Liver (tissue), 3 donors: ENCODE measurements at regions not wholly inside any gene's neighbourhood (a gene's known extent, or its start where the extent isn't known, plus 50 kb on each side); places are given as distances from the start of the nearest gene placed in this dataset.

Experiments used
- CTCF ChIP-seq: fragments of 150-350 bp; IDR thresholded peaks from 2 replicates; pipeline ENCODE4 v1.5.1; 2017; ENCODE audit warnings: improper control_type of control experiment, low read depth, low read length; ENCODE audit not compliant: missing input control
- EGR1 ChIP-seq, 2 donors: IDR thresholded peaks; 2 replicates each; pipeline ENCODE4 v1.6.1; 2016 to 2018; ENCODE audit warnings: antibody characterized with exemption in 2 of 2, low read depth in 2 of 2
- HNF4A ChIP-seq, 2 donors: conservative IDR thresholded peaks; 2 replicates each; pipeline ENCODE4 v1.6.1; 2016; ENCODE audit warnings: antibody characterized with exemption in 2 of 2, mild to moderate bottlenecking in 2 of 2
- HNF4G ChIP-seq: IDR thresholded peaks from 2 replicates; pipeline ENCODE4 v1.6.1; 2016; ENCODE audit warnings: antibody characterized with exemption
- REST ChIP-seq: IDR thresholded peaks from 2 replicates; pipeline ENCODE4 v1.6.1; 2016; ENCODE audit warnings: antibody characterized with exemption, mild to moderate bottlenecking
- TAF1 ChIP-seq: conservative IDR thresholded peaks from 2 replicates; pipeline ENCODE4 v1.6.1; 2016; ENCODE audit warnings: antibody characterized with exemption, mild to moderate bottlenecking
- ZBTB33 ChIP-seq: IDR thresholded peaks from 2 replicates; pipeline ENCODE4 v1.6.1; 2016; ENCODE audit warnings: antibody characterized with exemption
- donor health status: healthy.
- donor health status: healthy.

DNA sequence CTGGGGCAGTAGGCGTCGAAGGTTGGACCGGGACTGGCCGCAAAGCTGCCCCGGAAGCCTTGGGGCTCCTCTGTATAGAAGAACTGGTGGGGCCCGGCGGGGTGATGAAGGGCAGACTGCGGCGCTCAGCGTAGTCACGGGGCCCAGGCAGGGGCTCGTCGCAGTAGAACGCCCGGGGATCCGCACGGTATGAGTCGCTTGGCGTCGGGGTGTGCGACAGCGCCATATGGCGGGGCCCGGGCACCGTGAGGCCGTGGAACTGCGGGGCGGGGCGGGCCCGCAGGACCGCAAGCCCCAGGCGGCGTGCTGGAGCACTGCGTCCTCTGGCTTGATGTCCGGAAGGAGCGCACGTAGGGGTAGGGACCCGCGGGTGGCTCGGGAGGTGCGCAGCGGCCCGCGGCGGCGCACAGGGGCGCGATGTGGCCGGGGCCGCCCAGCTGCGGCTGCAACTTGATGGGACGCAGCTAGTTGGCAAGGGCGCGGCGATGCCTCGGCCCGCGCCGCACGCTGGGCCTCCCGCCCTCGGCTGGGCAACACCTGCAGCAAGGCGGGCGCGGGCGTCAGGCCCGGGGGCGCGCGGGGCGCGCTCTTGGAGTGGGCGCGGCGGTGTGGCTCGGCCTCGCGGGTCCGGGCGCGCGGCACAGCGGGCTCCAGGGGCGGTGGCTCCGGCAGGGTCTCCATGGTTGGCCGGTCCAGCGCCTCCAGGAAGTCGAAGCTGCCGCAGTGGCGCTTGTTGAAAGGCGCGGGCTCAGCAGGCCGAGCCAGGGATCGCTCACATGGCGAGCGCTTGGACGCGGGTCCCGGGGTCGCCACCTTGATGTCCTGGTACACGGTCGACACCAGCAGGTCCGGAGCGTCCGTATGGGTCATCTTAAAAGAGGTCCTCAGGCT, 251.4 kb downstream of the ANKRD30B start:
- TF ChIP-seq HNF4A (conservative IDR thresholded peaks at IDR 0.05) (no peak), CTCF (no peak), ZBTB33 (no peak), EGR1 (IDR thresholded peaks at IDR 0.05; ENCODE audit: low read depth in 2 of 2) (no peak), HNF4G (no peak), REST (no peak), TAF1 (no peak)
